ENCODE measurements at regions not wholly inside any gene's neighbourhood (a gene's known extent, or its start where the extent isn't known, plus 50 kb on each side); places are given as distances from the start of the nearest gene placed in this dataset.

DNA sequence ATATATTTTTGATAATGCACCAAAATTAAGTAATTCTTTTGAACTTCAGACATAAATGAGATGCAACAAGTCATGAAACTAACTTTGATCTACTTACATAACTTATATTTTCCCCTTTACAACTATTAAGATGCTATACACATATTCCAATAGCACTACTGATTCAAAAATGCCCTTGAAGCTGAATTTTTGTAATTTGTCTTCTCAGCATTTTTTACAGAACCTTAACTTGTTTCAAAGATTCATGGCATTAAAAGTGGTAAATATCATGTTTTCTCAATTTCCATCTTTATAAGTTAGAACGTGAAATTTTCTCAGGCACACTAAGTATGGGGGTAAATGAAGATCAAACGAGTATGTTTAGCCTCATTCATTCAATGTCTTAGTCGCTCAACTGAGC, 460.0 kb upstream of the FAM241A start:
- TF ChIP-seq USF2 (IDR thresholded peaks at IDR 0.05; ENCODE audit: low read depth, low read length) (no peak), MAFK (IDR thresholded peaks at IDR 0.05; ENCODE audit: low read depth, low read length) (peak; percentile 90), NFE2L2 (IDR thresholded peaks at IDR 0.05; ENCODE audit: low read depth, low read length) (no peak), RAD21 (IDR thresholded peaks at IDR 0.05; ENCODE audit: low read length) (no peak)
- Histone ChIP-seq H3K18ac (ENCODE audit: low read depth, low read length) (no peak overlapping the region), H3K9ac (ENCODE audit: low read depth, low read length) (no peak overlapping the region), H3K23ac (ENCODE audit: low read depth, low read length) (no peak overlapping the region), H4K20me1 (ENCODE audit: insufficient read depth, low read length) (no peaks in the 10 kb centered on the region), H2AK9ac (replicated peaks; ENCODE audit: low read depth, low read length, poor library complexity) (no peak overlapping the region), H3K27ac (ENCODE audit: insufficient read depth, low read length) (no peak overlapping the region), H3K36me3 (ENCODE audit: control insufficient read depth, insufficient read depth, low read length) (no peaks in the 10 kb centered on the region), H3K9me3 (ENCODE audit: control insufficient read depth, insufficient read depth, low read length) (no peaks in the 10 kb centered on the region), H3K4me3 (ENCODE audit: insufficient read depth, low read depth, low read length) (no peak overlapping the region), H3K14ac (replicated peaks; ENCODE audit: low read depth, low read length) (no peak overlapping the region), H4K8ac (ENCODE audit: low read depth in 2 of 2, low read length in 2 of 2) (no peak overlapping the region), H2AK5ac (ENCODE audit: low read depth, low read length) (no peak overlapping the region), H4K5ac (ENCODE audit: low read depth, low read length) (no peak overlapping the region), H3K4ac (ENCODE audit: low read depth, low read length) (no peak overlapping the region), H2BK20ac (ENCODE audit: low read depth, low read length) (no peak overlapping the region), H2BK5ac (ENCODE audit: low read depth, low read length, poor library complexity, severe bottlenecking) (no peak overlapping the region), H3K9me1 (ENCODE audit: insufficient read depth, low read length) (no peaks in the 10 kb centered on the region), H3K4me1 (ENCODE audit: control insufficient read depth, insufficient read depth, low read length) (no peaks in the 10 kb centered on the region), H3K27me3 (ENCODE audit: control insufficient read depth, insufficient read depth, low read length) (no peaks in the 10 kb centered on the region; the same call in 1 of the 2 replicates), H4K91ac (ENCODE audit: insufficient read depth, low read depth, low read length) (no peak overlapping the region), H2BK120ac (ENCODE audit: low read depth, low read length) (no peak overlapping the region), H2BK15ac (ENCODE audit: low read depth, low read length) (no peak overlapping the region), H3K56ac (ENCODE audit: extremely low read depth, insufficient read depth, low read length) (no peak overlapping the region), H3K79me1 (ENCODE audit: low read depth in 1 of 2, low read length in 2 of 2) (no peaks in the 10 kb centered on the region), H3K4me2 (ENCODE audit: low read depth, low read length) (no peak overlapping the region), H2AFZ (replicated peaks; ENCODE audit: low read length, poor library complexity) (no peak overlapping the region)
- DNase-seq, result no peak
- intact Hi-C loops (cut with micrococcal nuclease), result no loop called here
- in situ Hi-C loops (cut with MboI; ENCODE audit: low sequenced_read_pairs), result no loop called here
- dilution Hi-C loops (cut with HindIII; ENCODE audit: low sequenced_read_pairs, unreplicated experiment), result no loop called here
- WGBS, 2 experiments (ENCODE audit: extremely low coverage in 2 of 2, insufficient read length in 1 of 2), result no CpG with 5 or more reads among the region's 3 CpGs
- POLR2A ChIA-PET (ENCODE audit: unreplicated experiment), result no interaction called here
- no TSS peak for BruUV-seq (replicated peaks)
- no peak for ATAC-seq (ENCODE audit: low read depth)
- CTCF ChIA-PET, result interaction anchor here (0.7 to 1.5 kb wide), 2 partner anchors 8 to 170 kb away, joined by 3 to 4 read pairs; no protein-coding TSS in a partner anchor

All from IMR-90 (cell line).